H1 (cell line): ENCODE measurements at regions not wholly inside any gene's neighbourhood (a gene's known extent, or its start where the extent isn't known, plus 50 kb on each side); places are given as distances from the start of the nearest gene placed in this dataset.

Experiments
- BACH1 ChIP-seq: IDR thresholded peaks from 2 replicates; pipeline ENCODE4 v1.6.1; 2012; ENCODE audit warnings: low read length, improper control_type of control experiment
- FOSL1 ChIP-seq: IDR thresholded peaks from 2 replicates; pipeline ENCODE4 v1.6.1; 2011; ENCODE audit warnings: mild to moderate bottlenecking, low read depth, low read length, moderate library complexity; ENCODE audit not compliant: insufficient read depth
- GABPA ChIP-seq: IDR thresholded peaks from 2 replicates; pipeline ENCODE4 v1.6.1; 2011; ENCODE audit warnings: mild to moderate bottlenecking, low read length, moderate library complexity, borderline replicate concordance; ENCODE audit not compliant: insufficient read depth
- RNF2 ChIP-seq: fragments of 200-900, 300-1000 bp; sonication (generic); IDR thresholded peaks from 2 replicates; pipeline ENCODE4 v1.7.1; 2016; ENCODE audit warnings: borderline replicate concordance, low read depth, mild to moderate bottlenecking, antibody characterized with exemption, low read length; ENCODE audit not compliant: poor library complexity, severe bottlenecking; ENCODE audit errors: missing control alignments
- SP4 ChIP-seq: IDR thresholded peaks from 2 replicates; pipeline ENCODE4 v1.6.1; 2012; ENCODE audit warnings: low read length, inconsistent platforms
- TAF1 ChIP-seq: IDR thresholded peaks from 2 replicates; pipeline ENCODE4 v1.6.1; 2011; ENCODE audit warnings: mild to moderate bottlenecking, low read depth, low read length

DNA sequence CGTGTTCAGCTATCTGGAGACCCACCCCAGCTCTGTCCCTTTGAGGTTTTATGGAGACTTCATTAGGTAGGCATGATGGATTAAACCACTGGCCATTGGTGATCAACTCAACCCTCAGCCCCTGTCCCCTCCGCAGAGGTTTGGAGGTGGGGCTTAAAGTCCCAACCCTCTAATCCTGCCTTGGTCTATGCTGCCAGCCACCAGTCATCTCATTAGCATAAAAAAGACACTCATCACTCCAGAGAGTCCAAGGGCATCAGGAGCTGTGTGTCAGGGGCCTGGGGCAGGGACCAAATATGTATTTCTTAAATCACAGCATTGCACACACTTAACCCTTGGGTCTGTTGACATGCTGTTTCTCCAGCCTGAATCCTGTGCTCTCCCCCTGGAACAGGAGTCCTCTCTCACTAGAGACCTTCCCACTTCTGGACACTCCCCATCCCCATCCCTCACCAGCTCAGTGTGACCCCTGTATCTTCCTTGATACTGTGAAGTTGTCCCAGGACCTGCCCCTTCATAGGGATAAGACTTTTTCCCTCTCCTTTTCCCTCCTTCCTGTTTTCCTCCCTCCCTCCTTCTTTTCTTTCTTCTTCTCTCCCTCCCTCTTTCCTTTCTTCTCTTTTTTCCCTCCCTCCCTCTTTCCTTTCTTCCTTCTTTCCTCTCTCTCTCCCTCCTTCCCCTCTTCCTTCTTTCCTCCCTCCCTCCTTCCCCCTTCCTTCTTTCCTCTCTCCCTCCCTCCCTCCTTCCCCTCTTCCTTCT is 54.7 kb upstream of the CLMN start (continued):
- no peak for TF ChIP-seq SP4
- TF ChIP-seq RNF2 = no peak
- no peak for TF ChIP-seq GABPA
- TF ChIP-seq TAF1 = no peak
- no peak for TF ChIP-seq BACH1
- TF ChIP-seq FOSL1 = no peak
